ENCODE measurements at regions not wholly inside any gene's neighbourhood (a gene's known extent, or its start where the extent isn't known, plus 50 kb on each side); places are given as distances from the start of the nearest gene placed in this dataset.

- TF ChIP-seq ATF3 (IDR thresholded peaks at IDR 0.05) (no peak), MAX (IDR thresholded peaks at IDR 0.05) (no peak), TCF7L2 (IDR thresholded peaks at IDR 0.05; ENCODE audit: borderline replicate concordance, extremely low read depth, insufficient read depth, insufficient read length) (no peak), ZFX (IDR thresholded peaks at IDR 0.05) (no peak)
Observed at GRCh38 chr5:107169867-107170266, 500.9 kb downstream of the EFNA5 start (continued).

GRCh38 chr5:107168848-107169752 lies 501.6 kb downstream of the EFNA5 start:
- ChIA-PET POLR2A (no interaction called here), RAD21 (ENCODE audit: low non-redundant PET in 1 of 2, low total read pairs in 2 of 2, uncharacterized antibody in 2 of 2, unreplicated experiment in 2 of 2) (no interaction called here), CTCF (no interaction called here)
- TF ChIP-seq REST (IDR thresholded peaks at IDR 0.05; ENCODE audit: low read depth): no peak
- TF ChIP-seq ZFX (IDR thresholded peaks at IDR 0.05): no peak
- TF ChIP-seq CBX3 (IDR thresholded peaks at IDR 0.05; ENCODE audit: low read depth): no peak
- TF ChIP-seq EZH2phosphoT487 (IDR thresholded peaks at IDR 0.05; ENCODE audit: borderline replicate concordance): no peak
- TF ChIP-seq SP1 (IDR thresholded peaks at IDR 0.05; ENCODE audit: low read depth): no peak
- TF ChIP-seq ZBTB33 (IDR thresholded peaks at IDR 0.05; ENCODE audit: extremely low read depth, insufficient replicate concordance, low read length): no peak
- no peak for TF ChIP-seq YY1 (IDR thresholded peaks at IDR 0.05; ENCODE audit: extremely low read depth, insufficient replicate concordance, low read depth, low read length)
- no peak for TF ChIP-seq ATF3 (IDR thresholded peaks at IDR 0.05)
- no peak for TF ChIP-seq TCF7L2 (IDR thresholded peaks at IDR 0.05; ENCODE audit: borderline replicate concordance, extremely low read depth, insufficient read depth, insufficient read length)
- TF ChIP-seq POLR2AphosphoS5 (IDR thresholded peaks at IDR 0.05; ENCODE audit: low read depth, low read length): no peak
- no peak for TF ChIP-seq CEBPB (IDR thresholded peaks at IDR 0.05; ENCODE audit: low read depth)
- no peak for TF ChIP-seq ELF1 (IDR thresholded peaks at IDR 0.05; ENCODE audit: borderline replicate concordance, low read depth)
- no peak for TF ChIP-seq SIN3A (IDR thresholded peaks at IDR 0.05; ENCODE audit: low read depth)
- TF ChIP-seq MAX (IDR thresholded peaks at IDR 0.05): no peak
- no peak for TF ChIP-seq FOSL1 (IDR thresholded peaks at IDR 0.05; ENCODE audit: low read depth)
- no peak for TF ChIP-seq RAD21 (IDR thresholded peaks at IDR 0.05; ENCODE audit: low read depth)
- no peak for TF ChIP-seq EZH2 (IDR thresholded peaks at IDR 0.05)
- no peak for TF ChIP-seq JUND (IDR thresholded peaks at IDR 0.05)
- Histone ChIP-seq H3K9ac (ENCODE audit: low read length) (no peak overlapping the region), H3K9me2 (ENCODE audit: insufficient read depth) (no peaks in the 10 kb centered on the region), H3K27me3 (ENCODE audit: insufficient read depth, low read length) (no peaks in the 10 kb centered on the region), H3K27ac (ENCODE audit: low read depth, low read length) (no peak overlapping the region), H3K4me2 (ENCODE audit: low read length) (no peak overlapping the region), H4K20me1 (ENCODE audit: insufficient read depth) (no peaks in the 10 kb centered on the region), H3K4me3 (replicated peaks in 1 of 2; ENCODE audit: low read depth in 1 of 2, low read length in 2 of 2) (no peak overlapping the region), H3K36me3 (ENCODE audit: control insufficient read depth in 1 of 2, insufficient read depth in 2 of 2, low read length in 2 of 2) (no peaks in the 10 kb centered on the region), H3K4me1 (ENCODE audit: control insufficient read depth in 1 of 2, insufficient read depth in 2 of 2, low read length in 2 of 2) (no peaks in the 10 kb centered on the region), H2AFZ (ENCODE audit: low read depth, low read length, poor library complexity, severe bottlenecking) (no peak overlapping the region), H3K79me2 (ENCODE audit: insufficient read depth, low read length) (no peaks in the 10 kb centered on the region), H3K9me3 (ENCODE audit: control insufficient read depth in 1 of 2, insufficient read depth in 1 of 2, low read depth in 1 of 2, low read length in 2 of 2) (peaks cover 7 to 22% of the 10 kb centered on the region in 2 experiments; a peak in 2 of 4 replicates)
- no TSS peak for BruUV-seq (replicated peaks)
- intact Hi-C loops (cut with micrococcal nuclease): no loop called here
- DNase-seq (ENCODE audit: low read depth, low spot score) (no peak), ATAC-seq (no peak)

All from HCT116 (cell line).